ENCODE measurements at regions not wholly inside any gene's neighbourhood (a gene's known extent, or its start where the extent isn't known, plus 50 kb on each side); places are given as distances from the start of the nearest gene placed in this dataset.
"Not testable (repeated sequence)": the region's sequence is repeated elsewhere in the genome, so short reads cannot be mapped to it uniquely, and the experiment has no call there.

DNA sequence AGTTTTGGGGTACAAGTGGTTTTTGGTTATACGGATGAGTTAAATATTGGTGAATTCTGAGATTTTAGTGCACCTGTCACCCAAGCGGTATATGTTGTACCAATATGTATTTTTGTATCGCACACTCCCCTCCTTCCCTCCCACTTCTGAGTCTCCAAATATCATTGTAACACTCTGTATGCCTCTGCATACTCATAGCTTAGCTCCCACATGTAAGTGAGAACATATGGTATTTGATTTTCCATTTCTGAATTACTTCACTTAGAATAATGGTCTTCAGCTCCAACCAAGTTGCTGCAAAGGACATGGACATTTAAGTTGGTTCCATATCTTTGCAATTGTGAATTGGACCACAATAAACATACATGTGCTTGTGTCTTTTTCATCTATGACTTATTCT is 103.0 kb upstream of the ADAMTS3 start:
- TF ChIP-seq, protein P1, sequence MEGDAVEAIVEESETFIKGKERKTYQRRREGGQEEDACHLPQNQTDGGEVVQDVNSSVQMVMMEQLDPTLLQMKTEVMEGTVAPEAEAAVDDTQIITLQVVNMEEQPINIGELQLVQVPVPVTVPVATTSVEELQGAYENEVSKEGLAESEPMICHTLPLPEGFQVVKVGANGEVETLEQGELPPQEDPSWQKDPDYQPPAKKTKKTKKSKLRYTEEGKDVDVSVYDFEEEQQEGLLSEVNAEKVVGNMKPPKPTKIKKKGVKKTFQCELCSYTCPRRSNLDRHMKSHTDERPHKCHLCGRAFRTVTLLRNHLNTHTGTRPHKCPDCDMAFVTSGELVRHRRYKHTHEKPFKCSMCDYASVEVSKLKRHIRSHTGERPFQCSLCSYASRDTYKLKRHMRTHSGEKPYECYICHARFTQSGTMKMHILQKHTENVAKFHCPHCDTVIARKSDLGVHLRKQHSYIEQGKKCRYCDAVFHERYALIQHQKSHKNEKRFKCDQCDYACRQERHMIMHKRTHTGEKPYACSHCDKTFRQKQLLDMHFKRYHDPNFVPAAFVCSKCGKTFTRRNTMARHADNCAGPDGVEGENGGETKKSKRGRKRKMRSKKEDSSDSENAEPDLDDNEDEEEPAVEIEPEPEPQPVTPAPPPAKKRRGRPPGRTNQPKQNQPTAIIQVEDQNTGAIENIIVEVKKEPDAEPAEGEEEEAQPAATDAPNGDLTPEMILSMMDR (IDR thresholded peaks at IDR 0.05; ENCODE audit: control insufficient read depth, extremely low read depth, insufficient read depth) = no peak
- H3K4me3 ChIP-seq (ENCODE audit: low read depth, low read length) = no peak overlapping the region
- DNase-seq (ENCODE audit: low read depth) = no peak

- no peak for DNase-seq (ENCODE audit: low read depth)
- TF ChIP-seq, protein P1 (IDR thresholded peaks at IDR 0.05; ENCODE audit: control insufficient read depth, extremely low read depth, insufficient read depth) = no peak
- H3K4me3 ChIP-seq (ENCODE audit: low read depth, low read length) = no peak overlapping the region
Observed at GRCh38 chr4:72670521-72670920, 101.5 kb upstream of the ADAMTS3 start.

- no peak for DNase-seq (ENCODE audit: low read depth)
- H3K4me3 ChIP-seq (ENCODE audit: low read depth, low read length) = no peak overlapping the region
- TF ChIP-seq, protein P1 (IDR thresholded peaks at IDR 0.05; ENCODE audit: control insufficient read depth, extremely low read depth, insufficient read depth) = no peak
Observed at GRCh38 chr4:72666910-72667309, 97.9 kb upstream of the ADAMTS3 start.

GRCh38 chr4:72665171-72665968 is 96.3 kb upstream of the ADAMTS3 start:
- no peak overlapping the region for H3K4me3 ChIP-seq (ENCODE audit: low read depth, low read length)
- TF ChIP-seq, protein P1 (IDR thresholded peaks at IDR 0.05; ENCODE audit: control insufficient read depth, extremely low read depth, insufficient read depth) = no peak
- DNase-seq (ENCODE audit: low read depth) = no peak

GRCh38 chr4:72663828-72664227 is 94.8 kb upstream of the ADAMTS3 start:
- no peak overlapping the region for H3K4me3 ChIP-seq (ENCODE audit: low read depth, low read length)
- no peak for DNase-seq (ENCODE audit: low read depth)
- TF ChIP-seq, protein P1 (IDR thresholded peaks at IDR 0.05; ENCODE audit: control insufficient read depth, extremely low read depth, insufficient read depth) = no peak

GRCh38 chr4:72661830-72662229 is 92.8 kb upstream of the ADAMTS3 start:
- DNase-seq (ENCODE audit: low read depth) = no peak
- TF ChIP-seq, protein P1 (IDR thresholded peaks at IDR 0.05; ENCODE audit: control insufficient read depth, extremely low read depth, insufficient read depth) = no peak
- no peak overlapping the region for H3K4me3 ChIP-seq (ENCODE audit: low read depth, low read length)

DNA sequence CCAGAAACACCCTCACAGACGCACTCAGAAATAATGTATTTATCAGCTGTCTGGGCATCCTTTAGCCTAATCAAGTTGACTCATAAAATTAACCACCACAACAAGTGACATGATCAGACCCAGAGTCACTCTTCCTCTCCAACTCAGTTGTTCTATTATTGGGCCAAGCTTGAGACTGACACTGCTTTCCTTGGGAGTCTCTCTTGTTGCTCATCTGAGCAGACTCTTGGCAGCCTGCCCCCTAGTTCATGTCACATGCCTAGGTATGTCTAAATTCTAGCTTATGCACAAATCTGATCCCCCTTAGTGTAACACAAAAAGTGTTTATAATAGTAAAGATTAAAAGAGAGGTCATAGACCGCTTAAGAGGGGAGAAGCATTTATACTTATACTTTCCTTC is 72.6 kb upstream of the ADAMTS3 start:
- H3K4me3 ChIP-seq (ENCODE audit: low read depth, low read length) = no peak overlapping the region
- no peak for DNase-seq (ENCODE audit: low read depth)
- TF ChIP-seq, protein P1 (IDR thresholded peaks at IDR 0.05; ENCODE audit: control insufficient read depth, extremely low read depth, insufficient read depth) = no peak

DNA sequence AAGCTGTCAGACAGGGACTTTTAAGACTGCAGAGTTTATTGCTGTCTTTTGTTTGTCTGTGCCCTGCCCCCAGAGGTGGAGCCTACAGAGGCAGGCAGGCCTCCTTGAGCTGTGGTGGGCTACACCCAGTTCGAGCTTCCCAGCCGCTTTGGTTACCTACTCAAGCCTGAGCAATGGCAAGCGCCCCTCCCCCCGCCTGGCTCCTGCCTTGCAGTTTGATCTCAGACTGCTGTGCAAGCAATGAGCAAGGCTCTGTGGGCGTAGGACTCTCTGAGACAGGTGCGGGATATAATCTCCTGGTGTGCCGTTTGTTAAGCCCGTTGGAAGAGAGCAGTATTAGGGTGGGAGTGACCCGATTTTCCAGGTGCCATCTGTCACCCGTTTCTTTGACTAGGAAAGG is 67.8 kb upstream of the ADAMTS3 start:
- H3K4me3 ChIP-seq (ENCODE audit: low read depth, low read length); DNase-seq (ENCODE audit: low read depth): not testable (repeated sequence)

GRCh38 chr4:72635931-72636330 is 66.9 kb upstream of the ADAMTS3 start:
- DNase-seq (ENCODE audit: low read depth); H3K4me3 ChIP-seq (ENCODE audit: low read depth, low read length): not testable (repeated sequence)

GRCh38 chr4:72632253-72632652 is 63.2 kb upstream of the ADAMTS3 start:
- DNase-seq (ENCODE audit: low read depth); H3K4me3 ChIP-seq (ENCODE audit: low read depth, low read length): not testable (repeated sequence)

Data from LNCaP clone FGC (cell line).